ENCODE measurements at regions not wholly inside any gene's neighbourhood (a gene's known extent, or its start where the extent isn't known, plus 50 kb on each side); places are given as distances from the start of the nearest gene placed in this dataset.

DNA sequence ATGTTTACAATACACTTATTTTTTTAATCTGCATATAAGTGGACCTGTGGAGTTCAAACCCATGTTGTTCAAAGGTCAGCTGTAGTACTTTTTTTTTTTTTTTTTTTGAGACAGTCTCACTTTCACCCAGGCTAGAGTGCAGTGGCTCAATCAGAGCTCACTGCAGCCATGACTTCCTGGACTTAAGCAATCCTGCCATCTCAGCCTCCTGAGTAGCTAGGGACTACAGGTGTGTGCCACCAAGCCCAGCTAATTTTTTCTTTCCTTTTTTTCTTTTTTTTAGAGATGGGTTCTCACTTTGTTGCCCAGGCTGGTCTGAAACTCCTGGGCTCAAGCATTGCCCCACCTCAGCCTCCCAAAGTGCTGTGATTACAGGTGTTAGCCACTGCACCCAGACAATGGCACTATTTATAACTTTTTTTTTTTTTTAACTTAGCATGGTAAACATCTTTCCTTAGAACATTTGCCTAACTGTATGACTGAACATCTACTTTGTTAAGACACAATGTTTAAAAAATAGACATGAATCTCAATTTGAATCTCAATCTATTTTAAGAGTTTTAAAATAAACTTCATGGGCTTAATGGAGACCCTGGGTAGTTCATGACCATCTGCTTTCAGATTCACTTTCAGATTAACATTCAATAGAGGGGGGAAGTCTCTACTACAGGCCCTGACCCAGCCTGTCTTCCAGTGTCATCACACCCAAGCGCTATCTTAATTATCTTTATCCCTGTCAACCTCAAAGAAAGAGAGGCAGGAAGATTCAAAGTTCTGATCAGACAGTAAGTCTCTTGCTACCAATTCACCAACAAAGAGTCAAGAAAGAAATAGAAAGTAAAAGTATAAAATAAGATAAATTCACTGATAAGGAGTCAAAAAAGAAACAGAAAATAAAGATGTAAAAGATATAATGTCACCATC, 97.7 kb upstream of the DOCK9 start:
- ChIA-PET CTCF (no interaction called here), POLR2A (no interaction called here)
- DNase-seq (ENCODE audit: low read depth, low spot score): no peak
- H3K4me3 ChIP-seq (ENCODE audit: low read depth, low read length): no peak overlapping the region
- TF ChIP-seq, protein P1, sequence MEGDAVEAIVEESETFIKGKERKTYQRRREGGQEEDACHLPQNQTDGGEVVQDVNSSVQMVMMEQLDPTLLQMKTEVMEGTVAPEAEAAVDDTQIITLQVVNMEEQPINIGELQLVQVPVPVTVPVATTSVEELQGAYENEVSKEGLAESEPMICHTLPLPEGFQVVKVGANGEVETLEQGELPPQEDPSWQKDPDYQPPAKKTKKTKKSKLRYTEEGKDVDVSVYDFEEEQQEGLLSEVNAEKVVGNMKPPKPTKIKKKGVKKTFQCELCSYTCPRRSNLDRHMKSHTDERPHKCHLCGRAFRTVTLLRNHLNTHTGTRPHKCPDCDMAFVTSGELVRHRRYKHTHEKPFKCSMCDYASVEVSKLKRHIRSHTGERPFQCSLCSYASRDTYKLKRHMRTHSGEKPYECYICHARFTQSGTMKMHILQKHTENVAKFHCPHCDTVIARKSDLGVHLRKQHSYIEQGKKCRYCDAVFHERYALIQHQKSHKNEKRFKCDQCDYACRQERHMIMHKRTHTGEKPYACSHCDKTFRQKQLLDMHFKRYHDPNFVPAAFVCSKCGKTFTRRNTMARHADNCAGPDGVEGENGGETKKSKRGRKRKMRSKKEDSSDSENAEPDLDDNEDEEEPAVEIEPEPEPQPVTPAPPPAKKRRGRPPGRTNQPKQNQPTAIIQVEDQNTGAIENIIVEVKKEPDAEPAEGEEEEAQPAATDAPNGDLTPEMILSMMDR (IDR thresholded peaks at IDR 0.05; ENCODE audit: insufficient read depth, low read length, missing control alignments): no peak

DNA sequence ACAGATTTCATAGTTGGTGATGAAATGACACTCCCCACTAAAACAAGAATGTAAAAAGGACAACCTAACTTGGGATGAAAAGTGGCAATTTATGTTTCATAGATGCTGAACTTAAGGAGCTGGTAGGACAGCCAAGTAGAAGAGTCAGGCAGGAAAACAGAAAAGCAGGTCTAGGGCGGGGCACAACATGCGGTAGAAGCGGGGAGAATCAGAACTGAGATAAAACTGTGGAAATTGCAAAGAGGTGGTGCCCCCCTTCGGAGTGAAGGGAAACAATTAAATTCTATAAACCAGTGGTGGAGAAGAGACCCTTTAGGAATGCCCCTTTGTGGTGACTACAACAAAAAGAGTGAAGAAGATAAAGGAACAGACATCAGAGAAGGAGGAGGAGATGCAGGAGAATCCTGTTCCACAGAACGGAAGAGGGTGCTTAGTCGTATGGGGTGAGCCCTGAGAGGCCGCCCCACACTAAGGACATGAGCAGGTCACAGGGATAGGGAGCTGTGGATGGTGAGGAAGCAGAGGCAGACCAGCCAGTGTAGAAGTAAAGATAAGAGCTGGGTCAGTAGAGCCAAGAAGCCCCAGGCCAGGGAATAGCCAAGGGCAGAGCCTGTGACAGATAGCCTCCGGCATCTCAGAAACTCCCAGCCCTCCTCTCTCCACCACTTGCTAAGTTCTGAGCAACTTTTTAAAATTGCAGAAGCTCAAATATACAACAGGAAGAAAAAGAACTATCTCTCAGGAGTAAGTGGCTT, 100.3 kb upstream of the DOCK9 start:
- TF ChIP-seq, protein P1 (IDR thresholded peaks at IDR 0.05; ENCODE audit: insufficient read depth, low read length, missing control alignments): no peak
- POLR2A ChIA-PET: interaction anchor here (0.6 kb wide), 1 partner anchor 24 kb away, joined by 3 read pairs; no protein-coding TSS in a partner anchor
- CTCF ChIA-PET: interaction anchor here (1.3 to 1.5 kb wide), 2 partner anchors 9 to 11 kb away, joined by 4 to 6 read pairs; no protein-coding TSS in a partner anchor
- DNase-seq (ENCODE audit: low read depth, low spot score): no peak
- no peak overlapping the region for H3K4me3 ChIP-seq (ENCODE audit: low read depth, low read length)

GRCh38 chr13:99080131-99080530, 102.3 kb upstream of the DOCK9 start:
- H3K4me3 ChIP-seq (ENCODE audit: low read depth, low read length): no peak overlapping the region
- POLR2A ChIA-PET: no interaction called here
- no peak for DNase-seq (ENCODE audit: low read depth, low spot score)
- CTCF ChIA-PET: no interaction called here
- TF ChIP-seq, protein P1 (IDR thresholded peaks at IDR 0.05; ENCODE audit: insufficient read depth, low read length, missing control alignments): no peak

DNA sequence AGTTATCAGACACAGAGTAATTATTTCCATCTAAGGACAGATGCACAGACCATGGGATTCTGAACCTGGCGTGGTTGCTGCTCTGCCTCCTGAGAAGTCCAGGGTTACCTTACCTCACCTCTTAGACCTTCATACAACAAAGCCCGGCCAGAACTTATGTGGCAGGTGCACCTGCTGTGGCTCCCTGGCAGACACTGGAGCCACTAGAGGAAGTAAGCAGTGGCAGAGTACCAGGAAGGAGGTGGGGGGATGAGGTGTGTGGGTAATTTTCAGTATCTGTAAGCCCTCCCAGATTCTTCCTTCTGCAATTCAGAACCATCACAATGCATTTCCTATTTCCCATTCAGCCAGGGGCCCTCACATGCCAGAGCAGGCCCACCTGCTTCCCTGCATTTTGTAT, 106.1 kb upstream of the DOCK9 start:
- DNase-seq (ENCODE audit: low read depth, low spot score): no peak
- TF ChIP-seq, protein P1 (IDR thresholded peaks at IDR 0.05; ENCODE audit: insufficient read depth, low read length, missing control alignments): no peak
- ChIA-PET POLR2A (no interaction called here), CTCF (no interaction called here)
- H3K4me3 ChIP-seq (ENCODE audit: low read depth, low read length): no peak overlapping the region

DNA sequence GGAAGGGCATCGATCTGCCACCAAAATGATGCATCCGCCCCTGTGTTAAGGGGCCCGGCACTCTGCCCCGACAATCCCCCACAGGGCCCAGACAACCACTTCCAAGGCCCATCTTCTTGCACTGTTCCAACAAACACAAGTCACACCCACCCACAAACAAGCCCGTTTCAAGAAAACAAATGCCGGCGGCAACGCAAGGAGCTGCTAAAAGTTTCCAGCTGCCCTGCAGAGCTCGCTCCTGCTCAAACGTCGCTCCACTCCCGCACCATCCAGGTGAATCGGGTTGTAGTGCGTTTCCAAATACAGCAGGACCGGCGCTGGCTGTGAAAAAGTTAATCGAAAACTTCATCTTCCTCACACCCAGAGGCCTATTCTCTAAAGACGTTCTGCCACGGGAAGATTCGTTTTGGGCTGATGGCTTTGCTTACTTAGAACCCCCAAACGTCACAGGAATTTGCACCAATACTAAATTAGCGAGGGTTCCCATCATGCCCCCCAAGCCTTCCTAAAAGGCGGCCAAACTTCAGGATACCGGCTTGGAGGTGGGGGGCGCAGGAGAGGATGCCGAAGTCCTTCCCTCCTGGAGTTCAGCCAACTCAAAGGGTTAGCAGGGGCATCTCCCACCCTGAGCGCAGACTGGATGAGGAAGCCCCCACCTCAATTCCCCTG, 107.4 kb upstream of the DOCK9 start:
- CTCF ChIA-PET: no interaction called here
- POLR2A ChIA-PET: no interaction called here
- TF ChIP-seq, protein P1 (IDR thresholded peaks at IDR 0.05; ENCODE audit: insufficient read depth, low read length, missing control alignments): no peak
- peak overlapping the region; percentile 66 for H3K4me3 ChIP-seq (ENCODE audit: low read depth, low read length)
- DNase-seq (ENCODE audit: low read depth, low spot score): no peak
